Parathyroid adenoma (tissue), 2 donors: ENCODE measurements at regions not wholly inside any gene's neighbourhood (a gene's known extent, or its start where the extent isn't known, plus 50 kb on each side); places are given as distances from the start of the nearest gene placed in this dataset.

ENCODE experiments used
- H2AFZ ChIP-seq: fragments of 300-600 bp; sonication (generic); one replicate; pipeline ENCODE4 v1.7.0; 2017; ENCODE audit warnings: antibody characterized with exemption, mild to moderate bottlenecking
- H3K27ac ChIP-seq: fragments of 300-600 bp; sonication (generic); one replicate; pipeline ENCODE4 v1.7.0; 2017
- H3K27me3 ChIP-seq: fragments of 300-600 bp; sonication (generic); one replicate; pipeline ENCODE4 v1.7.0; 2017; ENCODE audit warnings: low read length; ENCODE audit not compliant: control insufficient read depth, insufficient read depth
- H3K36me3 ChIP-seq: fragments of 300-600 bp; sonication (generic); one replicate; pipeline ENCODE4 v1.7.0; 2017; ENCODE audit warnings: low read length; ENCODE audit not compliant: control insufficient read depth, insufficient read depth
- H3K4me1 ChIP-seq: fragments of 300-600 bp; sonication (generic); one replicate; pipeline ENCODE4 v1.7.0; 2017; ENCODE audit warnings: control low read depth
- H3K4me2 ChIP-seq: fragments of 300-600 bp; sonication (generic); one replicate; pipeline ENCODE4 v1.7.0; 2017; ENCODE audit warnings: low read length
- H3K4me3 ChIP-seq: fragments of 300-600 bp; sonication (generic); one replicate; pipeline ENCODE4 v1.7.0; 2017; ENCODE audit warnings: low read depth, low read length
- H3K79me2 ChIP-seq: fragments of 300-600 bp; sonication (generic); one replicate; pipeline ENCODE4 v1.7.0; 2017; ENCODE audit warnings: control low read depth
- H3K9ac ChIP-seq: fragments of 300-600 bp; sonication (generic); one replicate; pipeline ENCODE4 v1.7.0; 2017; ENCODE audit warnings: mild to moderate bottlenecking
- H3K9me3 ChIP-seq: fragments of 300-600 bp; sonication (generic); one replicate; pipeline ENCODE4 v1.7.0; 2017; ENCODE audit warnings: low read length; ENCODE audit not compliant: control insufficient read depth
- TF ChIP-seq, protein P1 (sequence below): fragments of 300-600 bp; sonication (generic); IDR thresholded peaks from one replicate; pipeline ENCODE4 v1.7.0; 2017; ENCODE audit warnings: antibody characterized with exemption, mild to moderate bottlenecking
- donor health status: primary hyperparathyroidism.

DNA sequence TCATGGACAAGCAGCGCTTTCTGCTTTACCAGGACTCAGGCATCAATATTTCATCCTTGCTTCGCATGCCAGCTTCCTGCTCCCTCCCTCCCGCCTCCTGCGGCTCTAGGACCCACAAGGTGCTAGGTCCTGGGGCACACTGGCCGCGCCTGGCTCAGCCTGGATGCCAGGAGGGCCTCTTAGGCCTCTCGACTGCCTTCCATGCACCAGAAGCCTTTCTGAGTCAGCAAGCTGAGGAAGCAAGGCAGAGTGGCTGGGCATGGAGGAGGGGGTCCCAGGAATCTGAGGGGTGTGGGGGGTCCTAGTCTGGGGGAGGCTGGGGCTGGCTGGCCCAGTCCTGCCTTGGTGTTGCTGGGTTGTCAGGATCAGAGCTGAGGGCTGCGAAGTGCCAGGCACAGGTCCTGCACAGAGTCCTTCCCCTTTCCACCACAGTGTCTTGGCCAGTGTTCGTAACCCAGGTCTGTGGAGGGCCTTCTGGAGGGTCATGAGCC, 61.0 kb upstream of the THY1 start:
- Histone ChIP-seq H3K4me1 (peaks cover 3% of the 10 kb centered on the region), H3K4me2 (no peak overlapping the region), H3K36me3 (no peaks in the 10 kb centered on the region), H3K27me3 (no peaks in the 10 kb centered on the region), H3K9ac (no peak overlapping the region), H3K4me3 (no peak overlapping the region), H3K9me3 (no peaks in the 10 kb centered on the region), H2AFZ (no peak overlapping the region), H3K79me2 (no peaks in the 10 kb centered on the region), H3K27ac (no peak overlapping the region)
- TF ChIP-seq, protein P1, sequence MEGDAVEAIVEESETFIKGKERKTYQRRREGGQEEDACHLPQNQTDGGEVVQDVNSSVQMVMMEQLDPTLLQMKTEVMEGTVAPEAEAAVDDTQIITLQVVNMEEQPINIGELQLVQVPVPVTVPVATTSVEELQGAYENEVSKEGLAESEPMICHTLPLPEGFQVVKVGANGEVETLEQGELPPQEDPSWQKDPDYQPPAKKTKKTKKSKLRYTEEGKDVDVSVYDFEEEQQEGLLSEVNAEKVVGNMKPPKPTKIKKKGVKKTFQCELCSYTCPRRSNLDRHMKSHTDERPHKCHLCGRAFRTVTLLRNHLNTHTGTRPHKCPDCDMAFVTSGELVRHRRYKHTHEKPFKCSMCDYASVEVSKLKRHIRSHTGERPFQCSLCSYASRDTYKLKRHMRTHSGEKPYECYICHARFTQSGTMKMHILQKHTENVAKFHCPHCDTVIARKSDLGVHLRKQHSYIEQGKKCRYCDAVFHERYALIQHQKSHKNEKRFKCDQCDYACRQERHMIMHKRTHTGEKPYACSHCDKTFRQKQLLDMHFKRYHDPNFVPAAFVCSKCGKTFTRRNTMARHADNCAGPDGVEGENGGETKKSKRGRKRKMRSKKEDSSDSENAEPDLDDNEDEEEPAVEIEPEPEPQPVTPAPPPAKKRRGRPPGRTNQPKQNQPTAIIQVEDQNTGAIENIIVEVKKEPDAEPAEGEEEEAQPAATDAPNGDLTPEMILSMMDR, result no peak

DNA sequence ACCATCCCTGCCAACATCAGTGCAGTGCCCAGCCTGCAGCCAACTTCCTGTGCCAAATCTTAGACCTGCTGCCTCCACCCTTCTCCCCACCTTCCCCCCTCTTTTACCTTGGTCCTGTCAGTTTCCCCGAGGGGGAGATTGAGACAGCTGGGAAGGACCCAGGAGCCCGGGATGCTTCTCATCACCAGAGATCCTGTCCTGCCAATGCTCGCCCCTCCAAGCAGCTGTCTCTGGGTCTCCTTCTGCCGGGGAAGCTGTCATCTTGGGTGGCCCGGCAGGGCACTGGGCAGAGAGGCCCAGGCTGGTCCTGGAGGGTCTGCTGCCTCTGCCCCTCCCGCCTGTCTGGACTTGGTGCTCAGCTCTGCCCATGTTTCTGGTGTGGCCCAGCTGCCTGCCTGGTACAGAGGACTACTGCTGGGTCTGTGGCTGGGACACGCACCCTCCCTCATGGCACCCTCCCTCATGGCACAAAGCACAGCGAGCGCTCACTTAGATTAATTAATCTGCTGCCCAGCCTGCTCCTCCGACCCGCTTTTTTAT, 60.4 kb upstream of the THY1 start:
- Histone ChIP-seq H3K4me1 (peaks cover 3% of the 10 kb centered on the region), H3K79me2 (no peaks in the 10 kb centered on the region), H3K36me3 (no peaks in the 10 kb centered on the region), H3K4me3 (no peak overlapping the region), H3K4me2 (no peak overlapping the region), H3K27me3 (no peaks in the 10 kb centered on the region), H3K9me3 (no peaks in the 10 kb centered on the region), H3K9ac (no peak overlapping the region), H2AFZ (no peak overlapping the region), H3K27ac (no peak overlapping the region)
- TF ChIP-seq, protein P1, result no peak

DNA sequence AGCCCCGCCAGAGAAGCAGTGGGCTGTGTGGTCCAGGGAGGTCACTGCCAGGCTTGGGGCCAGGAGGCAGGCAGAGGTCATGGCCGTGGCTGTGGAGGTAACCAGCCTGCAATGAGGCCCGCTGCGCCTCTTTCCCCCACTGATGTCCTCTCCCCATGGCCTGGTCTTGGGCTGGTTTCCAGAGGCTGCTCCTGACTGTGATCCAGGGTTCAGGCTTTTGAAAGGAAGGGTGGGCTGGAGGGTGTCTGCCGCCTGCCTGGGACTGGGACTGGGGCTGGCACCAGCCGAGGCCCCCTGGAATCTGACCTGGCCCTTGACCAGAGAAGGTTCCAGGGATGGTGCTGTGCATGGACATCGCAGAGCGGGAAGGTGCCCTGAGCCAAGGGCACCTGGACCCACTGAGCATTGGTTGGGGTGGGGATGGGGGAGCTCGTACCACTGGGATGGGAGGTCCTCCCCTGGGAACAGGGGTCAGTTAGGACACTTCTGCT, 59.6 kb upstream of the THY1 start:
- no peaks in the 10 kb centered on the region for H3K27me3 ChIP-seq
- H3K4me3 ChIP-seq, result no peak overlapping the region
- no peak overlapping the region for H3K27ac ChIP-seq
- H3K9me3 ChIP-seq, result no peaks in the 10 kb centered on the region
- TF ChIP-seq, protein P1, result no peak
- no peak overlapping the region for H3K4me2 ChIP-seq
- peaks cover 3% of the 10 kb centered on the region for H3K4me1 ChIP-seq
- H3K36me3 ChIP-seq, result no peaks in the 10 kb centered on the region
- no peak overlapping the region for H2AFZ ChIP-seq
- H3K79me2 ChIP-seq, result no peaks in the 10 kb centered on the region
- no peak overlapping the region for H3K9ac ChIP-seq

DNA sequence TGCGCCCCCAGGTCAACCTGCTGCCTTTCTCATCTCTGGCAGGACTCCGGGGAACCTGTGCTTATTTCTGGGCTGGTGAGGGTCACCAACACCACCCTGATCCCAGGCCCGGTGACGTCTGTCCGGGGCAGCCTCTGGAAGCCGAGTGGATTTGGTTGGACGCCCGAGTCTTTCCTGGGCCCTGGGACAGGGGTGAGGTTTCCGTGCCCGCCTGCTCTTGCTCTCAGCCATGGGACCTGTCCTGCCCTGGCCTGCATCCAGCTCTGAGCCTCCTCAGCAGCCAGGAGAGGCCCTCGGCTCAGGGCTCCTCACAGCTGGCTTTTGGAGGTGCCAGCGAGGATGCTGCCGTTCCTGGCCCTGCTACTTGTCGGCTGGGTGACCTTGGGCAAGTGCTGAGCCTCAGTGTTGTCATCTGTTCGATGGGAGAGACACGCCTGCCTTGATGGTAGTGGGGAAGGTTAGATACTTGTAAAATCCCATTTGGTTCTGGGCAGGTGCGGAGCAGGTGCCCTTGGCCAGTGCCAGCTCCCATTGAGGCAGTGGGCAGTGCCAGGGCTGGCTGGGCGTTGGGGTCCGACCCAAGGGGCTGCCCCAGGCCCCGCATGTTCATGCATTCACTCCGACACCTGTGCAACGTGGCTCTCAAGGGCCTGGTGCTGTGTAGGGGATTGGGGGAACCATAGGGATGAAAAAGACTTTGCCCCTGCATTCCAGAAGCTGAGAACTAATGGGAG, 58.9 kb upstream of the THY1 start:
- no peak overlapping the region for H3K4me2 ChIP-seq
- no peak overlapping the region for H3K9ac ChIP-seq
- H3K27ac ChIP-seq, result no peak overlapping the region
- no peak overlapping the region for H3K4me3 ChIP-seq
- TF ChIP-seq, protein P1, result no peak
- no peaks in the 10 kb centered on the region for H3K27me3 ChIP-seq
- H3K79me2 ChIP-seq, result no peaks in the 10 kb centered on the region
- no peaks in the 10 kb centered on the region for H3K9me3 ChIP-seq
- H3K36me3 ChIP-seq, result no peaks in the 10 kb centered on the region
- H3K4me1 ChIP-seq, result peaks cover 3% of the 10 kb centered on the region
- H2AFZ ChIP-seq, result peak overlapping the region; percentile 33
